ENCODE measurements at regions not wholly inside any gene's neighbourhood (a gene's known extent, or its start where the extent isn't known, plus 50 kb on each side); places are given as distances from the start of the nearest gene placed in this dataset.

DNA sequence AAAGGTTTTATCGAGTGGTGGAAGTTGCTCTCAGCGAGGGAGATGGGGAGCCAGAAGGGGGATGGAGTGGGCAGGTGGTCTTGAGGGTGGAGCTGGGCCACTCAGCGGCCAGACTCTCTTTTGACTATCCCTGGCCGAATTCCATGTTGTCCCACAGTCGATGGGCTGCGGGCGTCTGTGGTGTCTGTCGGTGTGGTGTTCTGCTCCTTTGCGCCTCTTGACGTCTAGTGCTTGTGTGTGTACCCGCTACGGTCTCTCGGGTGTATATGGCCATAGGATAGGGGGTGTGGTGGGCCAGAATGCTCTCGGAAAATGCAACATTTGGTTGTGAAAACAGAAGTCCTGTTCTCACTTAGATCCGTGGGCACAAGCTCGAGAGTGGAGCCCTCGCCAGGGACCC is 297.0 kb downstream of the CGGBP1 start:
- TF ChIP-seq, protein P1, sequence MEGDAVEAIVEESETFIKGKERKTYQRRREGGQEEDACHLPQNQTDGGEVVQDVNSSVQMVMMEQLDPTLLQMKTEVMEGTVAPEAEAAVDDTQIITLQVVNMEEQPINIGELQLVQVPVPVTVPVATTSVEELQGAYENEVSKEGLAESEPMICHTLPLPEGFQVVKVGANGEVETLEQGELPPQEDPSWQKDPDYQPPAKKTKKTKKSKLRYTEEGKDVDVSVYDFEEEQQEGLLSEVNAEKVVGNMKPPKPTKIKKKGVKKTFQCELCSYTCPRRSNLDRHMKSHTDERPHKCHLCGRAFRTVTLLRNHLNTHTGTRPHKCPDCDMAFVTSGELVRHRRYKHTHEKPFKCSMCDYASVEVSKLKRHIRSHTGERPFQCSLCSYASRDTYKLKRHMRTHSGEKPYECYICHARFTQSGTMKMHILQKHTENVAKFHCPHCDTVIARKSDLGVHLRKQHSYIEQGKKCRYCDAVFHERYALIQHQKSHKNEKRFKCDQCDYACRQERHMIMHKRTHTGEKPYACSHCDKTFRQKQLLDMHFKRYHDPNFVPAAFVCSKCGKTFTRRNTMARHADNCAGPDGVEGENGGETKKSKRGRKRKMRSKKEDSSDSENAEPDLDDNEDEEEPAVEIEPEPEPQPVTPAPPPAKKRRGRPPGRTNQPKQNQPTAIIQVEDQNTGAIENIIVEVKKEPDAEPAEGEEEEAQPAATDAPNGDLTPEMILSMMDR (conservative IDR thresholded peaks at IDR 0.05 in 1 of 2, IDR thresholded peaks at IDR 0.05 in 1 of 2; ENCODE audit: low read depth in 1 of 2, low read length in 2 of 2) = no peak
- TF ChIP-seq EZH2 (IDR thresholded peaks at IDR 0.05; ENCODE audit: low read length, missing control alignments) = no peak

All from fibroblast of lung (primary cell).